ENCODE measurements at regions not wholly inside any gene's neighbourhood (a gene's known extent, or its start where the extent isn't known, plus 50 kb on each side); places are given as distances from the start of the nearest gene placed in this dataset.

DNA sequence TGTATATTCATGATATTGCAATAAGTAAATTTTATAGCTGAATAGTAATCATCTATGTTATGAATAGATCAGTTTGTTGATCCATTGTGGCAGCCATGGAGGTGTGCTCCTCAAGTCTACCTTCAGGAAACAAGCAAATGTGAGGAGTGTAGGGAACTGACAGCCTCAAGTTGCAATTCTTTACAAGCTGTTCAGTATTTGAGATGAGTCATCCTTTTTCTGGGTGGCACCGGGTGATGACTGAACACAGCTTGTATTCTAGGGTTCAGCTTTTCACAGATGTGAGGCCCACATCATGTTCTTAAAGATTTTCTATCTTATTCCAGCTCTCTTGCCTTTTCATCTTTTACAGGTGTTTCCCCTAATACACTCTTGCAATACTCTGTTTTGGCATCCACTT is 452.4 kb downstream of the KCNH5 start:
- Histone ChIP-seq H3K27ac (ENCODE audit: insufficient read depth, low read length) (no peak overlapping the region), H2BK15ac (ENCODE audit: low read depth, low read length) (no peak overlapping the region), H2BK120ac (ENCODE audit: low read depth, low read length) (no peak overlapping the region), H4K8ac (ENCODE audit: low read depth in 2 of 2, low read length in 2 of 2) (no peak overlapping the region), H2AFZ (replicated peaks; ENCODE audit: low read length, poor library complexity) (no peak overlapping the region), H3K36me3 (ENCODE audit: control insufficient read depth, insufficient read depth, low read length) (no peaks in the 10 kb centered on the region), H3K23ac (ENCODE audit: low read depth, low read length) (no peak overlapping the region), H3K4me3 (ENCODE audit: insufficient read depth, low read depth, low read length) (no peak overlapping the region), H2BK20ac (ENCODE audit: low read depth, low read length) (no peak overlapping the region), H4K5ac (ENCODE audit: low read depth, low read length) (no peak overlapping the region), H3K9me3 (ENCODE audit: control insufficient read depth, insufficient read depth, low read length) (no peaks in the 10 kb centered on the region; the same call in 1 of the 2 replicates), H3K4me1 (ENCODE audit: control insufficient read depth, insufficient read depth, low read length) (no peaks in the 10 kb centered on the region), H3K9me1 (ENCODE audit: insufficient read depth, low read length) (no peaks in the 10 kb centered on the region), H2BK5ac (ENCODE audit: low read depth, low read length, poor library complexity, severe bottlenecking) (no peak overlapping the region), H4K91ac (ENCODE audit: insufficient read depth, low read depth, low read length) (no peak overlapping the region), H2AK5ac (ENCODE audit: low read depth, low read length) (no peak overlapping the region), H2AK9ac (replicated peaks; ENCODE audit: low read depth, low read length, poor library complexity) (no peak overlapping the region), H3K79me1 (ENCODE audit: low read depth in 1 of 2, low read length in 2 of 2) (no peaks in the 10 kb centered on the region), H3K4ac (ENCODE audit: low read depth, low read length) (no peak overlapping the region), H3K18ac (ENCODE audit: low read depth, low read length) (no peak overlapping the region), H3K56ac (ENCODE audit: extremely low read depth, insufficient read depth, low read length) (no peak overlapping the region), H3K9ac (ENCODE audit: low read depth, low read length) (no peak overlapping the region), H3K27me3 (ENCODE audit: control insufficient read depth, insufficient read depth, low read length) (no peaks in the 10 kb centered on the region), H3K4me2 (ENCODE audit: low read depth, low read length) (no peak overlapping the region), H4K20me1 (ENCODE audit: insufficient read depth, low read length) (no peaks in the 10 kb centered on the region), H3K14ac (replicated peaks; ENCODE audit: low read depth, low read length) (no peak overlapping the region)
- BruUV-seq (replicated peaks): no TSS peak
- ATAC-seq (ENCODE audit: low read depth) (peak; percentile 60), DNase-seq (peak; percentile 39)
- ChIA-PET POLR2A (ENCODE audit: unreplicated experiment) (no interaction called here), CTCF (interaction anchor here (0.6 kb wide), 1 partner anchor 432 kb away, joined by 3 read pairs; no protein-coding TSS in a partner anchor)
- no peak for TF ChIP-seq MAZ (IDR thresholded peaks at IDR 0.05; ENCODE audit: borderline replicate concordance, low read depth, low read length)
- 0 out of 2 replicates have a peak, but pooled peaks have one; percentile 34 for TF ChIP-seq FOS (IDR thresholded peaks at IDR 0.05; ENCODE audit: low read depth, low read length)
- no CpG with 5 or more reads among the region's 1 CpG for WGBS, 2 experiments (ENCODE audit: extremely low coverage in 2 of 2, insufficient read length in 1 of 2)
- intact Hi-C loops (cut with micrococcal nuclease) (no loop called here), in situ Hi-C loops (cut with MboI; ENCODE audit: low sequenced_read_pairs) (no loop called here), dilution Hi-C loops (cut with HindIII; ENCODE audit: low sequenced_read_pairs, unreplicated experiment) (no loop called here)

Measured in IMR-90 (cell line).